A673 (cell line): ENCODE measurements at regions not wholly inside any gene's neighbourhood (a gene's known extent, or its start where the extent isn't known, plus 50 kb on each side); places are given as distances from the start of the nearest gene placed in this dataset.

Experiments
- EZH2 ChIP-seq: fragments of 200-600 bp; sonication (generic); IDR thresholded peaks from 2 replicates; pipeline ENCODE4 v1.6.1; 2017; ENCODE audit warnings: borderline replicate concordance, low read depth, mild to moderate bottlenecking, mixed read lengths, antibody characterized with exemption, low read length; ENCODE audit not compliant: poor library complexity, severe bottlenecking
- TF ChIP-seq, protein P1 (sequence below): fragments of 300-800, 200-600 bp; sonication (generic); conservative IDR thresholded peaks from 2 replicates; pipeline ENCODE4 v1.5.1; 2017; ENCODE audit warnings: low read depth, mild to moderate bottlenecking, antibody characterized with exemption, low read length, moderate library complexity, mixed read lengths

DNA sequence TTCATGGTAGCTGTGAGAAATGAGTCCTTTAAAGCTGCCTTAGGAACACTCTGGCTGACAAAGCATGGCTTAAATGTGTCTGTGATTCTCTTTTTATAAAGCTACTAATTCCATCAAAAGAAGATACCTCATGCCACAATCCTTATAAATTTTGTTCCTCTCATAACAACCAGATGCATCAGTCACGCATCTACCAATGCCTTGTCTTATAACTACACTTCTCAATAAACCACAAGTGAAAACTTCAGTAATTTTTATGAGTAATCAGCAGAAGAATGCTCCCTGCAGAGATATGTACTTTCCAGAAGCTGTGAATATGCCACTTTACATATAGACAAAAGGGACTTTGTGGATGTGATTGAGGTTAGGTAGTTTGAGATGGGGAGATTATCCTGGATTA is 147.8 kb downstream of the SUCLA2 start:
- TF ChIP-seq, protein P1, sequence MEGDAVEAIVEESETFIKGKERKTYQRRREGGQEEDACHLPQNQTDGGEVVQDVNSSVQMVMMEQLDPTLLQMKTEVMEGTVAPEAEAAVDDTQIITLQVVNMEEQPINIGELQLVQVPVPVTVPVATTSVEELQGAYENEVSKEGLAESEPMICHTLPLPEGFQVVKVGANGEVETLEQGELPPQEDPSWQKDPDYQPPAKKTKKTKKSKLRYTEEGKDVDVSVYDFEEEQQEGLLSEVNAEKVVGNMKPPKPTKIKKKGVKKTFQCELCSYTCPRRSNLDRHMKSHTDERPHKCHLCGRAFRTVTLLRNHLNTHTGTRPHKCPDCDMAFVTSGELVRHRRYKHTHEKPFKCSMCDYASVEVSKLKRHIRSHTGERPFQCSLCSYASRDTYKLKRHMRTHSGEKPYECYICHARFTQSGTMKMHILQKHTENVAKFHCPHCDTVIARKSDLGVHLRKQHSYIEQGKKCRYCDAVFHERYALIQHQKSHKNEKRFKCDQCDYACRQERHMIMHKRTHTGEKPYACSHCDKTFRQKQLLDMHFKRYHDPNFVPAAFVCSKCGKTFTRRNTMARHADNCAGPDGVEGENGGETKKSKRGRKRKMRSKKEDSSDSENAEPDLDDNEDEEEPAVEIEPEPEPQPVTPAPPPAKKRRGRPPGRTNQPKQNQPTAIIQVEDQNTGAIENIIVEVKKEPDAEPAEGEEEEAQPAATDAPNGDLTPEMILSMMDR, result no peak
- TF ChIP-seq EZH2, result no peak
